ENCODE measurements at regions not wholly inside any gene's neighbourhood (a gene's known extent, or its start where the extent isn't known, plus 50 kb on each side); places are given as distances from the start of the nearest gene placed in this dataset.

GRCh38 chr7:17150018-17150417 is 148.4 kb upstream of the AHR start:
- Histone ChIP-seq H3K9me3 (no peaks in the 10 kb centered on the region), H3K36me3 (no peaks in the 10 kb centered on the region), H3K4me3 (no peak overlapping the region), H3K27me3 (no peaks in the 10 kb centered on the region), H3K4me1 (no peaks in the 10 kb centered on the region), H3K27ac (no peak overlapping the region)
- 93 to 96% methylated on average over 1 of the region's 1 CpG for WGBS, 2 donors
- intact Hi-C loops (cut with DNase I) = no loop called here
- TF ChIP-seq CTCF (IDR thresholded peaks at IDR 0.05) (no peak), EP300 (IDR thresholded peaks at IDR 0.05) (no peak), POLR2AphosphoS5 (IDR thresholded peaks at IDR 0.05) (no peak), POLR2A (IDR thresholded peaks at IDR 0.05) (no peak)
- DNase-seq = no peak

- intact Hi-C loops (cut with DNase I) = no loop called here
- Histone ChIP-seq H3K36me3 (no peaks in the 10 kb centered on the region), H3K27ac (no peak overlapping the region), H3K4me3 (no peak overlapping the region), H3K9me3 (no peaks in the 10 kb centered on the region), H3K27me3 (no peaks in the 10 kb centered on the region), H3K4me1 (no peaks in the 10 kb centered on the region)
- DNase-seq = no peak
- TF ChIP-seq EP300 (IDR thresholded peaks at IDR 0.05) (no peak), POLR2A (IDR thresholded peaks at IDR 0.05) (no peak), CTCF (IDR thresholded peaks at IDR 0.05) (no peak), POLR2AphosphoS5 (IDR thresholded peaks at IDR 0.05) (no peak)
- WGBS, 2 donors = 78 to 94% methylated on average over 4 of the region's 4 CpGs
These were observed 145.7 kb upstream of the AHR start for GRCh38 chr7:17152721-17153120.

- DNase-seq = no peak
- H3K27me3 ChIP-seq = no peaks in the 10 kb centered on the region
- no peaks in the 10 kb centered on the region for H3K9me3 ChIP-seq
- no peak overlapping the region for H3K4me3 ChIP-seq
- no peaks in the 10 kb centered on the region for H3K36me3 ChIP-seq
- no peak overlapping the region for H3K27ac ChIP-seq
- no peaks in the 10 kb centered on the region for H3K4me1 ChIP-seq
- 88 to 90% methylated on average over 3 of the region's 3 CpGs for WGBS, 2 donors
- intact Hi-C loops (cut with DNase I) = no loop called here
- no peak for TF ChIP-seq POLR2AphosphoS5 (IDR thresholded peaks at IDR 0.05)
- TF ChIP-seq POLR2A (IDR thresholded peaks at IDR 0.05) = no peak
These were observed 144.9 kb upstream of the AHR start for GRCh38 chr7:17153536-17153935.

GRCh38 chr7:17155529-17155928 is 142.9 kb upstream of the AHR start:
- Histone ChIP-seq H3K9me3 (no peaks in the 10 kb centered on the region), H3K27me3 (no peaks in the 10 kb centered on the region), H3K4me1 (no peaks in the 10 kb centered on the region), H3K36me3 (no peaks in the 10 kb centered on the region), H3K4me3 (no peak overlapping the region), H3K27ac (no peak overlapping the region)
- no peak for TF ChIP-seq POLR2AphosphoS5 (IDR thresholded peaks at IDR 0.05)
- no peak for TF ChIP-seq EP300 (IDR thresholded peaks at IDR 0.05)
- no peak for TF ChIP-seq CTCF (IDR thresholded peaks at IDR 0.05)
- TF ChIP-seq POLR2A (IDR thresholded peaks at IDR 0.05) = no peak
- intact Hi-C loops (cut with DNase I) = no loop called here
- DNase-seq = no peak

GRCh38 chr7:17158261-17158660 is 140.2 kb upstream of the AHR start:
- no peak for TF ChIP-seq POLR2AphosphoS5 (IDR thresholded peaks at IDR 0.05)
- TF ChIP-seq POLR2A (IDR thresholded peaks at IDR 0.05) = no peak
- TF ChIP-seq EP300 (IDR thresholded peaks at IDR 0.05) = no peak
- no peak for TF ChIP-seq CTCF (IDR thresholded peaks at IDR 0.05)
- Histone ChIP-seq H3K9me3 (no peaks in the 10 kb centered on the region), H3K36me3 (no peaks in the 10 kb centered on the region), H3K27me3 (no peaks in the 10 kb centered on the region), H3K4me1 (no peaks in the 10 kb centered on the region), H3K27ac (no peak overlapping the region), H3K4me3 (no peak overlapping the region)
- no peak for DNase-seq
- WGBS, 2 donors = 96 to 97% methylated on average over 5 of the region's 5 CpGs
- intact Hi-C loops (cut with DNase I) = no loop called here

Measured in sigmoid colon (tissue), 6 donors.